K562 (cell line): ENCODE measurements at regions not wholly inside any gene's neighbourhood (a gene's known extent, or its start where the extent isn't known, plus 50 kb on each side); places are given as distances from the start of the nearest gene placed in this dataset.
"Not testable (repeated sequence)": the region's sequence is repeated elsewhere in the genome, so short reads cannot be mapped to it uniquely, and the experiment has no call there.

Experiments used
- ATAC-seq: fragments of 200-7000 bp; cut with Tn5 transposase; 3 replicates; pipeline ENCODE4 v1.9.1; 2020; ENCODE audit warnings: moderate library complexity
- BruUV-seq: library from RNA; stranded (reverse); fragments of 400-500 nt; replicated peaks from 2 replicates; lab custom pipeline; 2021; lab: Mats Ljungman, UMichigan
- CTCF ChIA-PET: fragments of 300-600 bp; formaldehyde crosslinking; extraction: SDS; loops from one replicate; lab custom pipeline; 2021; ENCODE audit warnings: low intra/inter-chr PET ratio; lab: Yijun Ruan, JAX
- POLR2A ChIA-PET: fragments of 300-600, 350-650 bp; sonication (Branson Sonifier 250); formaldehyde crosslinking; extraction: SDS; loops from one replicate; lab custom pipeline; 2021; ENCODE audit warnings: antibody characterized with exemption, inconsistent platforms; lab: Yijun Ruan, JAX
- DNase-seq, 4 experiments: peaks; one replicate each; pipeline versions ENCODE4 v3.0.0 to v3.0.0-alpha.2; 2011 to 2018; ENCODE audit warnings: low spot score in 3 of 4, mixed read lengths in 3 of 4; ENCODE audit errors: extremely low read depth in 1 of 4
- FAIRE-seq: peaks from 2 replicates; lab custom pipeline; 2011; peaks lifted over from hg19 to GRCh38; lab: Jason Lieb, UNC
- H2AFZ ChIP-seq: 2 replicates; pipeline ENCODE4 v1.6.0; 2011; ENCODE audit warnings: low read depth, low read length, control low read depth, inconsistent platforms
- H3K27ac ChIP-seq: fragments of 200-600 bp; 3 replicates; pipeline ENCODE4 v1.8.0; 2011; ENCODE audit warnings: low read depth, mild to moderate bottlenecking, control low read depth, inconsistent platforms, low read length, moderate library complexity, mixed read lengths; ENCODE audit errors: extremely low read depth
- H3K27me3 ChIP-seq, 2 experiments: fragments of 300-600 bp in 1 of 2; 2 replicates in 1 of 2; 3 replicates in 1 of 2; pipeline versions ENCODE4 v1.6.0 to v1.8.0; 2011; ENCODE audit warnings: inconsistent platforms in 2 of 2, low read length in 2 of 2, mild to moderate bottlenecking in 1 of 2, mixed read lengths in 1 of 2, moderate library complexity in 1 of 2; ENCODE audit not compliant: control insufficient read depth in 2 of 2, insufficient read depth in 2 of 2
- H3K36me3 ChIP-seq: fragments of 300-600 bp; 3 replicates; pipeline ENCODE4 v1.8.0; 2011; ENCODE audit warnings: mild to moderate bottlenecking, low read length, inconsistent platforms; ENCODE audit not compliant: control insufficient read depth, insufficient read depth
- H3K4me1 ChIP-seq, 2 experiments: fragments of 200-600 bp in 1 of 2; replicated peaks in 1 of 2; 2 replicates in 1 of 2; 3 replicates in 1 of 2; pipeline versions ENCODE4 v1.5.1 to v1.8.0; 2011; ENCODE audit warnings: inconsistent platforms in 2 of 2, low read length in 2 of 2, mild to moderate bottlenecking in 1 of 2, mixed read lengths in 1 of 2, moderate library complexity in 1 of 2; ENCODE audit not compliant: control insufficient read depth in 2 of 2, insufficient read depth in 2 of 2
- H3K4me2 ChIP-seq: 2 replicates; pipeline ENCODE4 v1.6.1; 2011; ENCODE audit warnings: low read length, control low read depth, inconsistent platforms, mixed read lengths; ENCODE audit not compliant: insufficient read depth
- H3K4me3 ChIP-seq: fragments of 200-600 bp; sonication (generic), shearing (Covaris generic); 2 replicates; pipeline ENCODE4 v1.5.1; 2016; ENCODE audit warnings: control low read depth, inconsistent platforms
- H3K79me2 ChIP-seq: fragments of 200-600 bp; 3 replicates; pipeline ENCODE4 v1.8.0; 2011; ENCODE audit warnings: low read length, inconsistent platforms; ENCODE audit not compliant: control insufficient read depth, insufficient read depth
- H3K9ac ChIP-seq, 2 experiments: 2 replicates each; pipeline versions ENCODE4 v1.6.0 to v1.6.1; 2011; ENCODE audit warnings: low read depth in 2 of 2, low read length in 2 of 2, control low read depth in 1 of 2, inconsistent platforms in 1 of 2, mild to moderate bottlenecking in 1 of 2, mixed read lengths in 1 of 2; ENCODE audit not compliant: insufficient read depth in 1 of 2
- H3K9me1 ChIP-seq: one replicate; pipeline ENCODE4 v1.6.0; 2011; ENCODE audit warnings: inconsistent platforms, mild to moderate bottlenecking, low read length, moderate library complexity; ENCODE audit not compliant: control insufficient read depth, insufficient read depth
- H3K9me3 ChIP-seq: replicated peaks from 2 replicates; pipeline ENCODE4 v1.5.1; 2011; ENCODE audit warnings: low read depth, low read length, inconsistent platforms; ENCODE audit not compliant: control insufficient read depth, insufficient read depth
- H4K20me1 ChIP-seq: replicated peaks from 2 replicates; pipeline ENCODE4 v1.6.1; 2011; ENCODE audit warnings: low read length, inconsistent platforms, mixed read lengths; ENCODE audit not compliant: control insufficient read depth, insufficient read depth
- WGBS: fragments of 100-300 bp; shearing (Covaris generic); methylation state at CpG from one replicate; pipeline ENCODE4 v1.1.6; 2016; ENCODE audit warnings: low coverage, mixed read lengths; ENCODE audit not compliant: insufficient coverage; ENCODE audit errors: missing lambda C conversion rate; 5-methylcytosine and 5-hydroxymethylcytosine counted together
- in situ Hi-C: fragments of 300-500 bp; cut with MboI; formaldehyde crosslinking; loops from 4 replicates; pipeline ENCODE4 v1.15.0; 2018; ENCODE audit warnings: inconsistent platforms, mixed read lengths
- intact Hi-C: fragments of 100-400 bp; cut with micrococcal nuclease; formaldehyde crosslinking; loops from 2 replicates; pipeline ENCODE4 v1.14.2; 2022

- POLR2A ChIA-PET, BruUV-seq, DNase-seq, H3K4me2 ChIP-seq, H3K4me3 ChIP-seq, H3K9ac ChIP-seq, H3K4me1 ChIP-seq, FAIRE-seq, H4K20me1 ChIP-seq, in situ Hi-C loops, H3K9me3 ChIP-seq, H3K27me3 ChIP-seq, H3K9me1 ChIP-seq, H3K36me3 ChIP-seq, ATAC-seq, H3K79me2 ChIP-seq: not testable (repeated sequence)
- intact Hi-C loops = loop anchor here (2.0 to 10.0 kb wide), 3 partner anchors 144 to 460 kb away; no protein-coding TSS in a partner anchor
- peak overlapping the region; percentile 85; the same call in 1 of the 2 replicates for H2AFZ ChIP-seq
- WGBS = 86% methylated on average over 1 of the region's 1 CpG
- peak overlapping the region; percentile 71; the same call in 1 of the 3 replicates for H3K27ac ChIP-seq
- CTCF ChIA-PET = interaction anchor here (0.7 to 0.9 kb wide), 2 partner anchors 27 to 142 kb away, joined by 3 read pairs; no protein-coding TSS in a partner anchor
Observed at GRCh38 chrX:40794829-40795130, 59.4 kb upstream of the MED14 start.

- H2AFZ ChIP-seq, H3K4me2 ChIP-seq, CTCF ChIA-PET, FAIRE-seq, in situ Hi-C loops, H3K4me3 ChIP-seq, H3K9ac ChIP-seq, H4K20me1 ChIP-seq, H3K79me2 ChIP-seq, H3K27me3 ChIP-seq, H3K27ac ChIP-seq, H3K36me3 ChIP-seq, BruUV-seq, POLR2A ChIA-PET, H3K9me1 ChIP-seq, DNase-seq, H3K4me1 ChIP-seq, ATAC-seq, H3K9me3 ChIP-seq: not testable (repeated sequence)
- intact Hi-C loops = loop anchor here (10.0 kb wide), 3 partner anchors 125 to 455 kb away; no protein-coding TSS in a partner anchor
- 51% methylated on average over 3 of the region's 3 CpGs for WGBS
Observed at GRCh38 chrX:40799745-40800144, 64.4 kb upstream of the MED14 start.
